Stimulated activated CD4-positive, alpha-beta T cell treated with anti-CD3 and anti-CD28 coated beads, TNF-alpha, amount 100 ng/mL, for 48 hours (primary cell): ENCODE measurements at regions not wholly inside any gene's neighbourhood (a gene's known extent, or its start where the extent isn't known, plus 50 kb on each side); places are given as distances from the start of the nearest gene placed in this dataset.

Experiments
- DNase-seq, 3 donors: peaks; one replicate each; pipeline ENCODE4 v3.0.0-alpha.2; 2020; ENCODE audit warnings: low read depth in 3 of 3

GRCh38 chr17:15894913-15895658 is 49.8 kb upstream of the ADORA2B start:
- no peak for DNase-seq
